HepG2 (cell line): ENCODE measurements at regions not wholly inside any gene's neighbourhood (a gene's known extent, or its start where the extent isn't known, plus 50 kb on each side); places are given as distances from the start of the nearest gene placed in this dataset.

ENCODE experiments used
- AGO2 ChIP-seq: fragments of 200-400 bp; formaldehyde crosslinking; optimal IDR thresholded peaks from 2 replicates; pipeline ENCODE3; 2017; ENCODE audit warnings: mild to moderate bottlenecking, low read depth, low read length, moderate library complexity
- BRCA1 ChIP-seq: sonication (generic); formaldehyde crosslinking; IDR thresholded peaks from 2 replicates; pipeline ENCODE4 v1.4.0; 2020; ENCODE audit warnings: missing genetic modification reagents
- FOXJ3 ChIP-seq: sonication (generic); formaldehyde crosslinking; IDR thresholded peaks from 2 replicates; pipeline ENCODE4 v1.4.0; 2020; ENCODE audit warnings: missing genetic modification reagents, mild to moderate bottlenecking, borderline replicate concordance
- HCFC1 ChIP-seq: fragments of 150-350 bp; IDR thresholded peaks from 2 replicates; pipeline ENCODE4 v1.6.1; 2014; ENCODE audit warnings: low read depth, low read length
- HMG20B ChIP-seq: conservative IDR thresholded peaks from 2 replicates; pipeline ENCODE4 v1.6.1; 2016; ENCODE audit warnings: missing genetic modification reagents, missing compliant biosample characterization
- HNF1B ChIP-seq: sonication (generic); formaldehyde crosslinking; IDR thresholded peaks from 2 replicates; pipeline ENCODE4 v1.5.1; 2020; ENCODE audit warnings: mild to moderate bottlenecking, moderate library complexity, missing genetic modification reagents
- KLF11 ChIP-seq: IDR thresholded peaks from 2 replicates; pipeline ENCODE4 v1.6.1; 2016; ENCODE audit warnings: missing compliant biosample characterization
- LBX2 ChIP-seq: sonication (generic); formaldehyde crosslinking; IDR thresholded peaks from 2 replicates; pipeline ENCODE4 v1.5.0; 2020; ENCODE audit warnings: missing genetic modification reagents, mild to moderate bottlenecking, borderline replicate concordance
- MBNL3 ChIP-seq: fragments of 250-450 bp; sonication (Bioruptor Pico); conservative IDR thresholded peaks from 2 replicates; pipeline ENCODE4 v1.8.0; 2022; ENCODE audit warnings: mild to moderate bottlenecking, inconsistent platforms
- MTA1 ChIP-seq: sonication (generic); formaldehyde crosslinking; IDR thresholded peaks from 2 replicates; pipeline ENCODE4 v1.4.0; 2020; ENCODE audit warnings: missing genetic modification reagents, mild to moderate bottlenecking, borderline replicate concordance
- MYC ChIP-seq: sonication (generic); formaldehyde crosslinking; IDR thresholded peaks from 2 replicates; pipeline ENCODE4 v1.9.0; 2021; ENCODE audit warnings: missing genetic modification reagents, borderline replicate concordance
- PTBP1 ChIP-seq: fragments of 200-400 bp; formaldehyde crosslinking; IDR thresholded peaks from 2 replicates; pipeline ENCODE4 v1.6.1; 2018; ENCODE audit warnings: low read length, low read depth; ENCODE audit not compliant: poor library complexity, severe bottlenecking
- RXRB ChIP-seq: IDR thresholded peaks from 2 replicates; pipeline ENCODE4 v1.6.1; 2016; ENCODE audit warnings: borderline replicate concordance, missing genetic modification reagents, missing compliant biosample characterization
- SATB2 ChIP-seq: sonication (generic); formaldehyde crosslinking; IDR thresholded peaks from 2 replicates; pipeline ENCODE4 v1.5.0; 2020; ENCODE audit warnings: missing genetic modification reagents
- SIN3A ChIP-seq: IDR thresholded peaks from 2 replicates; pipeline ENCODE4 v1.6.1; 2011; ENCODE audit warnings: low read depth, mild to moderate bottlenecking, control low read depth, low read length, borderline replicate concordance
- SMAD1 ChIP-seq: sonication (generic); formaldehyde crosslinking; IDR thresholded peaks from 2 replicates; pipeline ENCODE4 v1.4.0; 2020; ENCODE audit warnings: missing genetic modification reagents, low read depth, mild to moderate bottlenecking, borderline replicate concordance
- THAP7 ChIP-seq: sonication (generic); formaldehyde crosslinking; IDR thresholded peaks from 2 replicates; pipeline ENCODE4 v1.8.1; 2023; ENCODE audit warnings: mild to moderate bottlenecking, missing genetic modification reagents
- TRIM22 ChIP-seq: fragments of 450-650 bp; IDR thresholded peaks from 2 replicates; pipeline ENCODE4 v1.6.1; 2017
- ZBTB7B ChIP-seq: sonication (generic); formaldehyde crosslinking; IDR thresholded peaks from 2 replicates; pipeline ENCODE4 v1.4.0; 2020; ENCODE audit warnings: missing genetic modification reagents
- ZMYM2 ChIP-seq: sonication (generic); formaldehyde crosslinking; IDR thresholded peaks from 2 replicates; pipeline ENCODE4 v1.8.0; 2022; ENCODE audit warnings: mild to moderate bottlenecking, missing genetic modification reagents
- ZNF205 ChIP-seq: IDR thresholded peaks from 2 replicates; pipeline ENCODE4 v1.6.1; 2018; ENCODE audit warnings: missing biosample characterization, missing genetic modification reagents
- ZNF282 ChIP-seq: fragments of 450-650 bp; IDR thresholded peaks from 2 replicates; pipeline ENCODE4 v1.6.1; 2018; ENCODE audit not compliant: partially characterized antibody
- ZNF431 ChIP-seq: sonication (generic); formaldehyde crosslinking; IDR thresholded peaks from 2 replicates; pipeline ENCODE4 v1.9.0; 2022; ENCODE audit warnings: missing genetic modification reagents, low read depth, mild to moderate bottlenecking, borderline replicate concordance
- ZNF615 ChIP-seq: sonication (generic); formaldehyde crosslinking; IDR thresholded peaks from 2 replicates; pipeline ENCODE4 v1.5.0; 2020; ENCODE audit warnings: mild to moderate bottlenecking, missing genetic modification reagents, borderline replicate concordance
- ZNF766 ChIP-seq: sonication (generic); formaldehyde crosslinking; IDR thresholded peaks from 2 replicates; pipeline ENCODE4 v1.5.0; 2020; ENCODE audit warnings: missing genetic modification reagents, borderline replicate concordance
- ZNF816 ChIP-seq: sonication (generic); formaldehyde crosslinking; IDR thresholded peaks from 2 replicates; pipeline ENCODE4 v1.8.0; 2022; ENCODE audit warnings: missing genetic modification reagents, mild to moderate bottlenecking, borderline replicate concordance
- ZNF850 ChIP-seq: sonication (generic); formaldehyde crosslinking; conservative IDR thresholded peaks from 2 replicates; pipeline ENCODE4 v1.9.0; 2021; ENCODE audit warnings: mild to moderate bottlenecking, missing genetic modification reagents
- ZSCAN21 ChIP-seq: sonication (generic); formaldehyde crosslinking; IDR thresholded peaks from 2 replicates; pipeline ENCODE4 v1.8.0; 2022; ENCODE audit warnings: mild to moderate bottlenecking, missing genetic modification reagents, moderate library complexity, borderline replicate concordance

- TF ChIP-seq TRIM22 = no peak
- no peak for TF ChIP-seq FOXJ3 (CRISPR knock-in tag)
- TF ChIP-seq ZNF205 = peak; percentile 70; the same call in 1 of the 2 replicates
- 0 out of 2 replicates have a peak, but pooled peaks have one; percentile 62 for TF ChIP-seq ZNF816 (CRISPR knock-in tag)
- TF ChIP-seq SATB2 (CRISPR knock-in tag) = no peak
- TF ChIP-seq ZNF766 = no peak
- TF ChIP-seq HNF1B (CRISPR knock-in tag) = peak; percentile 88
- TF ChIP-seq SMAD1 = peak; percentile 73; the same call in 1 of the 2 replicates
- TF ChIP-seq PTBP1 = no peak
- TF ChIP-seq SIN3A = no peak
- no peak for TF ChIP-seq HMG20B (CRISPR knock-in tag)
- no peak for TF ChIP-seq LBX2
- TF ChIP-seq ZBTB7B (CRISPR knock-in tag) = peak; percentile 77
- TF ChIP-seq BRCA1 (CRISPR knock-in tag) = no peak
- no peak for TF ChIP-seq MTA1 (CRISPR knock-in tag)
- TF ChIP-seq ZMYM2 = peak; percentile 90
- peak; percentile 94 for TF ChIP-seq RXRB (CRISPR knock-in tag)
- TF ChIP-seq AGO2 = no peak
- no peak for TF ChIP-seq MBNL3 (CRISPR knock-in tag)
- no peak for TF ChIP-seq HCFC1
- 0 out of 2 replicates have a peak, but pooled peaks have one; percentile 43 for TF ChIP-seq KLF11
- peak; percentile 69; the same call in 1 of the 2 replicates for TF ChIP-seq MYC (CRISPR knock-in tag)
- no peak for TF ChIP-seq ZNF850 (CRISPR knock-in tag)
- no peak for TF ChIP-seq ZNF282
- no peak for TF ChIP-seq THAP7 (CRISPR knock-in tag)
- TF ChIP-seq ZNF615 (CRISPR knock-in tag) = no peak
- TF ChIP-seq ZSCAN21 = peak; percentile 62; the same call in 1 of the 2 replicates
- no peak for TF ChIP-seq ZNF431 (CRISPR knock-in tag)
Observed at GRCh38 chr3:13189639-13190377, 116.6 kb upstream of the IQSEC1 start (continued).
